WERI-Rb-1 (cell line): ENCODE measurements at regions not wholly inside any gene's neighbourhood (a gene's known extent, or its start where the extent isn't known, plus 50 kb on each side); places are given as distances from the start of the nearest gene placed in this dataset.

ENCODE experiments used
- DNase-seq: peaks from one replicate; pipeline ENCODE4 v3.0.0-alpha.2; 2020
- H3K27ac ChIP-seq: fragments of 250-450 bp; sonication (Bioruptor Pico); 2 replicates; pipeline ENCODE4 v1.5.1; 2020; ENCODE audit warnings: mild to moderate bottlenecking, moderate library complexity
- H3K27me3 ChIP-seq: fragments of 250-450 bp; sonication (Bioruptor Pico); 2 replicates; pipeline ENCODE4 v1.5.1; 2021; ENCODE audit warnings: mild to moderate bottlenecking, low read depth, moderate library complexity; ENCODE audit not compliant: insufficient read depth, severe bottlenecking
- H3K36me3 ChIP-seq: fragments of 250-450 bp; sonication (Bioruptor Pico); 2 replicates; pipeline ENCODE4 v1.5.1; 2020; ENCODE audit warnings: mild to moderate bottlenecking, moderate library complexity
- H3K4me3 ChIP-seq: 2 replicates; pipeline ENCODE4 v1.5.1; 2011; ENCODE audit warnings: low read depth, mild to moderate bottlenecking, control low read depth, low read length
- H3K9me3 ChIP-seq: fragments of 250-450 bp; sonication (Bioruptor Pico); 2 replicates; pipeline ENCODE4 v1.5.1; 2021; ENCODE audit warnings: mild to moderate bottlenecking, moderate library complexity; ENCODE audit not compliant: severe bottlenecking
- CTCF ChIP-seq: IDR thresholded peaks from 2 replicates; pipeline ENCODE4 v1.5.1; 2011; ENCODE audit warnings: low read depth, mild to moderate bottlenecking, control low read depth, inconsistent platforms, low read length

GRCh38 chr5:164941132-164941531, 1435.7 kb downstream of the MAT2B start:
- H3K27ac ChIP-seq: no peak overlapping the region
- no peak for TF ChIP-seq CTCF
- DNase-seq: no peak
- H3K9me3 ChIP-seq: no peaks in the 10 kb centered on the region
- no peaks in the 10 kb centered on the region for H3K27me3 ChIP-seq
- H3K36me3 ChIP-seq: no peaks in the 10 kb centered on the region
- H3K4me3 ChIP-seq: no peak overlapping the region

- Histone ChIP-seq H3K9me3 (no peaks in the 10 kb centered on the region), H3K27me3 (no peaks in the 10 kb centered on the region), H3K36me3 (no peaks in the 10 kb centered on the region), H3K27ac (no peak overlapping the region), H3K4me3 (no peak overlapping the region)
- TF ChIP-seq CTCF: no peak
- DNase-seq: no peak
Measured at GRCh38 chr5:164950927-164951326, 1445.5 kb downstream of the MAT2B start.

- TF ChIP-seq CTCF: no peak
- no peak overlapping the region for H3K4me3 ChIP-seq
Measured at GRCh38 chr5:164951570-164951969, 1446.2 kb downstream of the MAT2B start.

GRCh38 chr5:164958688-164959087, 1453.3 kb downstream of the MAT2B start:
- Histone ChIP-seq H3K9me3 (no peaks in the 10 kb centered on the region), H3K4me3 (no peak overlapping the region), H3K27me3 (no peaks in the 10 kb centered on the region), H3K36me3 (no peaks in the 10 kb centered on the region), H3K27ac (no peak overlapping the region)
- no peak for DNase-seq
- TF ChIP-seq CTCF: no peak

More at GRCh38 chr5:164951570-164951969, 1446.2 kb downstream of the MAT2B start:
- no peak overlapping the region for H3K27ac ChIP-seq
- DNase-seq: no peak
- no peaks in the 10 kb centered on the region for H3K36me3 ChIP-seq
- H3K9me3 ChIP-seq: no peaks in the 10 kb centered on the region
- no peaks in the 10 kb centered on the region for H3K27me3 ChIP-seq

GRCh38 chr5:164959761-164960160, 1454.3 kb downstream of the MAT2B start:
- no peak overlapping the region for H3K27ac ChIP-seq

More at GRCh38 chr5:164959761-164960160, 1454.3 kb downstream of the MAT2B start:
- H3K4me3 ChIP-seq: no peak overlapping the region
- no peaks in the 10 kb centered on the region for H3K9me3 ChIP-seq
- H3K36me3 ChIP-seq: no peaks in the 10 kb centered on the region
- DNase-seq: no peak
- no peaks in the 10 kb centered on the region for H3K27me3 ChIP-seq
- TF ChIP-seq CTCF: no peak
